ENCODE measurements at regions not wholly inside any gene's neighbourhood (a gene's known extent, or its start where the extent isn't known, plus 50 kb on each side); places are given as distances from the start of the nearest gene placed in this dataset.
"Not testable (repeated sequence)": the region's sequence is repeated elsewhere in the genome, so short reads cannot be mapped to it uniquely, and the experiment has no call there.

- not testable (repeated sequence) for TF ChIP-seq CTCF, POLR2A (IDR thresholded peaks at IDR 0.05)
These were observed 175.9 kb upstream of the AKAP13 start for GRCh38 chr15:85204481-85204880.
